ENCODE measurements at regions not wholly inside any gene's neighbourhood (a gene's known extent, or its start where the extent isn't known, plus 50 kb on each side); places are given as distances from the start of the nearest gene placed in this dataset.
A peak's percentile ranks its signal among the peaks of the same experiment; 100 is the strongest.

DNA sequence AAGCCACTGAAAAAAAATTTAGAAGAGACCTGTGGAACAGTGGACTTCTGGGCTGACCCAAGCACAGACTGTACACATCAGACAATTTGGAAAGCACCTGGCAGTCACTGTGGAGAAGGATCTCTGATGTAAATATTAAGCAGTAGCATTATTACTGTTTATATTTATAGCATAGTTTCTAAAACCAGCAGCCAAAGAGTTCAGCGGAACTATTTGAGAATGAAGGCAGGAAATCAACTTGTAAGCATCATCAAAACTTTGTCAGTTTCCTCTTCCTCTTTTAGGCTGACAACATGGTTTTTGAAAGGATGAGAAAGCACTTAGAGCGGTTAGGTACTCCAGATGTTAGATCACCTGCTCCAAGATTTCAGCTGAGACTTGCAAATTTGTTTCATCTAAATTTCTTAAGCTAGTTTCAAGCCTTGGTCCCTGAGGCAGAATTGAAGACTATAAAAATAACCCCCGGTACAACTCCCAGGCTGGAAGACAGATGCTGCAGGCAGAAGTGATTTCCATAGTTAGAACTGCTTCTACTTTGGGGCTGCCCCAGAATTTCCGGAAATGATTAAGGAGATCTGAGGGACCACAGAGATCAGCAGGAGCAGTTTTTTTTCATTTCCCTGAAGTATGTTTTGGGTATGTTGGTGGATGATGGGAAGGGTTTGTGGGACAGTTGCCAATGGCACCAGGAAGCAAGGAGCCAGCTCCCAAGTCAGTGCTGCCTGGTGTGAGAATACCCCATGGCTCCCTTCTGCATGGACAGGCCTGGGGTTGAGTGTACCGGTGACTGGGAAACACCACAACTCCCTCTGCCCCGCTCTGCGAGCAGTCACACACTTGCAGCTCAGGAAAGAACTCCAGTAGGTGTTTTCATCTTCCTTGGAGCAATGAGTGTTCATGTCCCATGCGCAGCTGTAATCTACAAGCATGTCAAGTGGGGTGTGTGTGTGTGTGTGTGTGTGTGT, 354.5 kb downstream of the NUAK1 start:
- Histone ChIP-seq H3K27ac (peak overlapping the region; percentile 35 to 78 (median 66); a peak in 20 of 22 replicates), H3K9me3 (replicated peaks in 1 of 11) (peaks cover 0 to 12% (median 1%) of the 10 kb centered on the region in 11 experiments; a peak in 13 of 22 replicates), H4K20me1 (peaks cover 0 to 10% (median 0%) of the 10 kb centered on the region in 11 experiments; a peak in 1 of 22 replicates), H3K27me3 (no peaks in the 10 kb centered on the region), H3K36me3 (no peaks in the 10 kb centered on the region), H3K9ac (peak overlapping the region in 6 of 11 experiments; percentile 9 to 58 (median 46); a peak in 11 of 22 replicates), H3K4me2 (peak overlapping the region; percentile 77 to 96 (median 85)), H3K4me3 (peak overlapping the region in 7 of 10 experiments; percentile 3 to 44 (median 23); a peak in 8 of 20 replicates), H3K4me1 (peaks cover 27 to 39% (median 34%) of the 10 kb centered on the region in 10 experiments)
- peak in 1 of 11 experiments; percentile 43; a peak in 1 of 22 replicates for TF ChIP-seq Cebpa-rat (IDR thresholded peaks at IDR 0.05)

DNA sequence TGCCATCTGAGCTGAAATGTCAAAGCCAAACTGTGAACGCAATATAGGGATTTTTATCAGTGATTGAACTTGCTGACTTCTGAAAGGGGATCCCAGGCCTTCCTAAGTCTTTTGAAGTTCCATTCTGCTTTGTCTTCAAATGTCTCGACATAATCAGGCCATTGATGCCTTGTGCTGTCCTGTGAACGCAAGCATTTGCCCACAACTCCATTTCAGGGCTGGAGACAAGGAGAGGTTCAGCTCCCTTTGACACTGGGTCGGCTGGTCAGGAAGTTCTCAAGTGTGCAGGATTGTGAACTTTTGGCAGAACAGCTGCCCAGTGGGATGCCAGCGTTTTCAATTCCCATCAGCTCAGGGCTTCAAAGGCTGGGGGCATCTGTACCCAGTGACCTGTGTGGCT, 345.3 kb downstream of the NUAK1 start:
- no peak for TF ChIP-seq Cebpa-rat (IDR thresholded peaks at IDR 0.05)
- no peak overlapping the region for H3K9ac ChIP-seq
- H3K27me3 ChIP-seq: no peaks in the 10 kb centered on the region
- no peak overlapping the region for H3K4me2 ChIP-seq
- no peaks in the 10 kb centered on the region for H3K36me3 ChIP-seq
- 0 out of 20 replicates have a peak, but pooled peaks cover 0 to 3% (median 0%) of the 10 kb centered on the region in 10 experiments for H3K4me1 ChIP-seq
- H3K9me3 ChIP-seq (replicated peaks in 1 of 11): peaks cover 12 to 25% (median 19%) of the 10 kb centered on the region in 11 experiments; a peak in 21 of 22 replicates
- no peaks in the 10 kb centered on the region for H4K20me1 ChIP-seq
- H3K27ac ChIP-seq: no peak overlapping the region
- no peak overlapping the region for H3K4me3 ChIP-seq

DNA sequence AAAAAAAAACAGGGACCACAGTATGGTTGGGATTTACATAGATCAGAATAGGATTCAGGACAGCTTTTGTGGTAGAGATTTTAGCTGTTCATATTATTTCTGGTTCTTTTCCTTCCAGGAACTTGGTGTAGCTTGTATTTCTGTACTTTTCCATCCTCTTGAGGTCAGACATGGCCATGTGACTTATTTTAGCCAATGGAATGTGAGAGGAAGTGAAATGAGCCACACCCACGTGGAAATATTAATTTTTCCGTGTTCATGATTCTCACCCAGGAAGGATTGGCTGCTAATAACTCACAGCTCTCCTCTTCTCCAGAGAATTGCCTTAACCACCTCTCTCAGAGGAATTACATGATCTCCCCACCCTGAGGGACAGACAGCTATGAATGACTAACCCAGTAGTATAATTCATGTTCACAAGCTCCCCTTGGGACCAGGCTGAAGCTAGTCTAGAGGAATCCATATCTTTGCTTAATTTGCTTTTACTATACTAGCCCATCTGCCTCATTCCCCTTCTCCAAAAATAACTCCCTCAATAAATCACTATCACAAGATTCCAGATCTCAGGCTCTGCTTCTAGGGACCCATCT, 340.4 kb downstream of the NUAK1 start:
- H3K27ac ChIP-seq: no peak overlapping the region
- H4K20me1 ChIP-seq: no peaks in the 10 kb centered on the region
- H3K36me3 ChIP-seq: no peaks in the 10 kb centered on the region
- peak overlapping the region in 1 of 11 experiments; percentile 19; a peak in 1 of 22 replicates for H3K4me2 ChIP-seq
- peaks cover 0 to 14% (median 11%) of the 10 kb centered on the region in 10 experiments; a peak in 13 of 20 replicates for H3K4me1 ChIP-seq
- H3K9ac ChIP-seq: no peak overlapping the region
- peaks cover 0 to 26% (median 13%) of the 10 kb centered on the region in 11 experiments; a peak in 14 of 22 replicates for H3K9me3 ChIP-seq (replicated peaks in 1 of 11)
- H3K4me3 ChIP-seq: no peak overlapping the region
- no peaks in the 10 kb centered on the region for H3K27me3 ChIP-seq
- TF ChIP-seq Cebpa-rat (IDR thresholded peaks at IDR 0.05): no peak

DNA sequence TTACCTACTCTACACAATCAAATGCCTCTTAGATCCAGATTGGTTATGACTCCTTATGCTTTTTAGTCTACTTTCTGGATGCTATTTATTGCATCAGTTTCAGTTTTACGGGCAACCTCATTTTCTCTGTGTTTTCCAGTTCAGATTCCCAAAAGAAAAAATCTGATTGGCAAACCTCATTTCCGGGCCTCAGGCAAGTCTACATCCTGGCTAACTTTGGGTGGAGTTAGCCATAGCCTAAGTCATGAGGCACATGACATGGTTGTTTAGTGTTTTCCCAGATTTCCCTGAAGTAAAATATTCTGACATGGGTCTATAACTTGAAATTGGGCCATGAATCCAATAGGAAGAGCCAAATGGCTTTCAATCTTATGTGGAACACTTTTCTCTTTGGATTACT, 339.7 kb downstream of the NUAK1 start:
- Histone ChIP-seq H3K27ac (no peak overlapping the region), H3K27me3 (no peaks in the 10 kb centered on the region), H4K20me1 (no peaks in the 10 kb centered on the region), H3K4me3 (no peak overlapping the region), H3K4me2 (no peak overlapping the region), H3K9me3 (replicated peaks in 1 of 11) (peaks cover 0 to 26% (median 13%) of the 10 kb centered on the region in 11 experiments; a peak in 14 of 22 replicates), H3K36me3 (no peaks in the 10 kb centered on the region), H3K4me1 (peaks cover 0 to 14% (median 11%) of the 10 kb centered on the region in 10 experiments; a peak in 13 of 20 replicates), H3K9ac (no peak overlapping the region)
- TF ChIP-seq Cebpa-rat (IDR thresholded peaks at IDR 0.05): no peak

DNA sequence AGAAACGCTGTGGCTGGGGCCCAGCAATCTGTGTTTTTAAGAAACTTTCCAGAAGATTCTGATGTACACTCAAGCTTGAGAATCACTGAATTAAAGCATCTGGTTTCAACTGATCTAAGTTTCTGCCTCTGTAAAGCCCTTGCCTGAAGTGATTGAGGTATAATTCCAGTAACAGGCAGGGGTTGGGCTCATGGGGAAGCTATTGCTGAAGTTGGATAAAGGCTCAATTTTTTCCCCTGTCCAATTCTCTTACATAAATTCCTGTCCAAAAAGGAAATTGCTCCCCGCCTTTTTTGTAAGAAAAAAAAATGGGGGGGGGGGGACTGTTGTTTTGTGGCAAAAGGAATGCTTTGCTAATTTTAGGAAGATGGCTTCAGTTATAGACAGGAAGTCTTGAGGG, 337.4 kb downstream of the NUAK1 start:
- peaks cover 0 to 14% (median 11%) of the 10 kb centered on the region in 10 experiments; a peak in 13 of 20 replicates for H3K4me1 ChIP-seq
- no peak for TF ChIP-seq Cebpa-rat (IDR thresholded peaks at IDR 0.05)

DNA sequence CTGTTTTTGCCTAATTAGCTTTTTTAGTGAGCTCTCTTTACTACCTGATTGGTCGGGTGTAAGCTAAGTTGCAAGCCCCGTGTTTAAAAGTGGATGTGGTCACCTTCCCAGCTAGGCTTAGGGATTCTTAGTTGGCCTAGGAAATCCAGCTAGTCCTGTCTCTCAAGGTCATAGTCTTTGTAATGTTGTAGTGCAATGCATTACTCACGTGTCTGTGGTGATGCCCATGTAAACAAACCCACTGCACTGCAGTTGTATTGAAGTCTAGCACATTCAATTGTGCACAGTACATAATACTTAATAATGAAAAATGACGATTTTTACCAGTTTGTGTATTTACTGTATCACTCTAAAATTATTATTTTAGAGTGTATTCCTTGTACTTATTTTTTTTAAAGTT, 335.5 kb downstream of the NUAK1 start:
- no peak overlapping the region for H3K27ac ChIP-seq
- H3K27me3 ChIP-seq: no peaks in the 10 kb centered on the region
- no peak overlapping the region for H3K4me2 ChIP-seq
- H3K4me3 ChIP-seq: no peak overlapping the region
- peaks cover 0 to 14% (median 11%) of the 10 kb centered on the region in 10 experiments; a peak in 13 of 20 replicates for H3K4me1 ChIP-seq
- no peaks in the 10 kb centered on the region for H4K20me1 ChIP-seq
- H3K9me3 ChIP-seq (replicated peaks in 1 of 11): peaks cover 0 to 23% (median 12%) of the 10 kb centered on the region in 11 experiments; a peak in 14 of 22 replicates
- no peaks in the 10 kb centered on the region for H3K36me3 ChIP-seq
- H3K9ac ChIP-seq: no peak overlapping the region
- TF ChIP-seq Cebpa-rat (IDR thresholded peaks at IDR 0.05): no peak

More for the DNA sequence above, 337.4 kb downstream of the NUAK1 start:
- Histone ChIP-seq H3K4me2 (peak overlapping the region in 9 of 11 experiments; percentile 22 to 49 (median 42); a peak in 15 of 22 replicates), H3K27me3 (no peaks in the 10 kb centered on the region), H3K4me3 (no peak overlapping the region), H4K20me1 (no peaks in the 10 kb centered on the region), H3K36me3 (no peaks in the 10 kb centered on the region), H3K27ac (no peak overlapping the region), H3K9me3 (replicated peaks in 1 of 11) (peaks cover 0 to 26% (median 13%) of the 10 kb centered on the region in 11 experiments; a peak in 14 of 22 replicates), H3K9ac (no peak overlapping the region)

DNA sequence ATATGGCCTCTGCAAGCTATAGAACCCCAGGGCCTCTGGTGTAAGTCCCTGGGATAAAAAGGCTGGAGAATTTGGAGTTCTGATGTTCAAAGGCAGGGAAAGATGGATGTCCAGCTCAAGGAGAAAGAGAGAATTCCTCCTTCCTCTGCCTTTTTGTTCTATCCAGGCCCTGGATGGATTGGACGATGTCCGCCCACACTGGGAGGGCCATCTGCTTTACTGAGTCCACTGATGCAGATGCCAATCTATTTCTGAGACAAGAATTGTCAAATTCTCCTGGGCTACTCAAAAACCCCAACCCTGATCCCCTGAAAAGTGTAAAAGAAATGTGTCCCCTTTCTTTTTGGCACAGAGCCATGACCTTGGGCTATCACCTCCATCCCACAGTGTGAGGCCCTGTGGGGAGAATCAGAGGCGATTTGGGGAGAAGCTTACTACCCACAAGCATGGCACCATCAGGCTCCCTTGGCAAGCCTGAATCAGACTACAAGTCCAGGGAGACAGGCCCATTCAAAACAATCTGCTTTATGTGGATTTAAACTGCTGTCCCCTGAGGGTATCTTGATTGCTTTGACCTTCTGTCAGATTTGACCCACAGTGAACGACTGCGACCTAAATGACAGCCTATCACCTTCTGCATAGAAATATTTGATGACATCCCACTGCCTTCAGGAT, 334.0 kb downstream of the NUAK1 start:
- no peak overlapping the region for H3K4me3 ChIP-seq

DNA sequence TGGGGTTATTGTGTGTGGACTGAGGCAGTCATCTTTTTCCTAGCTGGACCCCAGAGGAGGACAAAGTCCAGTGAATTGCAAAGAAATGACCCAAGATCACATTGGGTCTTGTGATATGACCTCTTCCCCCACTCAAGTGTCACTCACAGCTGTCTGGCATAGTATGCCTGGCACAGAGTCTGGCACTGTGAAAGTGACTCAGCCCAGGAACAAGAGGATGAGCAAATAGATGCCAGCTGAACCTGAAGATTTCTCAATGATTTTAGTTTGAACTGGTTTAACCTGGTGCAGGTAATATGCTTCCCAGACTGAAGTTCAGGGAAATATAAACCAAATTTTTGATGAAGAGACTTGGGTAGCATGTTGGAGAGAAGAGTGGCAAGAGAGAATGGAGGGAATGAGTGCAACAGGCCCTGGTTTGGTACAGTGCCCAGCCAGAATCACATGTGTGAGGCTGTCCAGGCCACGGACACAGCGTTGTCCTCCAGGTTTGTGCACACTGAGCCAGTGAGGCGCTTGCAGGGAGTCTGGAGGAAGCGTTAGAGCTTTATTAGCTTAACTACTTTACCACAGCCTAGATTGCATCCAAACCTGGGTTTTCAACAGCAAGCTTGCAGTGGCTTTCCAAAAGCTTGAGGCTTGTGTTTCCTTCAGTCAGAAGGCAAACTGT, 332.9 kb downstream of the NUAK1 start:
- H3K9me3 ChIP-seq (replicated peaks in 1 of 11): peaks cover 0 to 7% (median 0%) of the 10 kb centered on the region in 11 experiments; a peak in 3 of 22 replicates
- TF ChIP-seq Cebpa-rat (IDR thresholded peaks at IDR 0.05): no peak
- no peak overlapping the region for H3K4me2 ChIP-seq
- peaks cover 0 to 14% (median 10%) of the 10 kb centered on the region in 10 experiments; a peak in 13 of 20 replicates for H3K4me1 ChIP-seq
- no peak overlapping the region for H3K9ac ChIP-seq
- H3K4me3 ChIP-seq: no peak overlapping the region
- no peaks in the 10 kb centered on the region for H3K27me3 ChIP-seq
- H4K20me1 ChIP-seq: no peaks in the 10 kb centered on the region
- H3K36me3 ChIP-seq: no peaks in the 10 kb centered on the region
- no peak overlapping the region for H3K27ac ChIP-seq

More for the DNA sequence above, 334.0 kb downstream of the NUAK1 start:
- Histone ChIP-seq H3K27ac (no peak overlapping the region), H4K20me1 (no peaks in the 10 kb centered on the region), H3K36me3 (no peaks in the 10 kb centered on the region), H3K9ac (no peak overlapping the region), H3K4me1 (peaks cover 0 to 14% (median 10%) of the 10 kb centered on the region in 10 experiments; a peak in 13 of 20 replicates), H3K9me3 (replicated peaks in 1 of 11) (peaks cover 0 to 15% (median 0%) of the 10 kb centered on the region in 11 experiments; a peak in 7 of 22 replicates), H3K4me2 (no peak overlapping the region), H3K27me3 (no peaks in the 10 kb centered on the region)
- no peak for TF ChIP-seq Cebpa-rat (IDR thresholded peaks at IDR 0.05)

All from BLaER1 treated with 17β-estradiol and CSF1 and Interleukin-3, amounts not matched to agents 10 nM and 100 nM (cell line).